A673 (cell line): ENCODE measurements at regions not wholly inside any gene's neighbourhood (a gene's known extent, or its start where the extent isn't known, plus 50 kb on each side); places are given as distances from the start of the nearest gene placed in this dataset.

Experiments
- BruUV-seq: library from RNA; stranded (reverse); fragments of 400-500 nt; replicated peaks from 2 replicates; lab custom pipeline; 2021; lab: Mats Ljungman, UMichigan
- CTCF ChIA-PET: fragments of 300-600 bp; sonication (Branson Sonifier 250); formaldehyde crosslinking; loops from one replicate; lab custom pipeline; 2022; ENCODE audit warnings: antibody characterized with exemption; lab: Charles Lee
- POLR2A ChIA-PET: fragments of 300-600 bp; sonication (Branson Sonifier 250); formaldehyde crosslinking; loops from one replicate; lab custom pipeline; 2022; ENCODE audit warnings: antibody characterized with exemption; ENCODE audit not compliant: low non-redundant PET; lab: Charles Lee
- DNase-seq: peaks from one replicate; pipeline ENCODE4 v3.0.0-alpha.2; 2015; ENCODE audit warnings: low spot score
- H3K27ac ChIP-seq: fragments of 200-600 bp; sonication (generic); 2 replicates; pipeline ENCODE4 v1.5.1; 2016; ENCODE audit warnings: mixed run types, low read depth, mild to moderate bottlenecking, mixed read lengths, antibody characterized with exemption, low read length; ENCODE audit not compliant: poor library complexity, severe bottlenecking
- H3K27me3 ChIP-seq: fragments of 200-600 bp; sonication (generic); replicated peaks from 2 replicates; pipeline ENCODE4 v1.6.1; 2017; ENCODE audit warnings: mixed run types, low read depth, mild to moderate bottlenecking, mixed read lengths, antibody characterized with exemption, low read length; ENCODE audit not compliant: insufficient read depth, poor library complexity
- H3K36me3 ChIP-seq: fragments of 200-600 bp; sonication (generic); 2 replicates; pipeline ENCODE4 v1.6.1; 2016; ENCODE audit warnings: mixed run types, mild to moderate bottlenecking, mixed read lengths, antibody characterized with exemption, low read length; ENCODE audit not compliant: insufficient read depth, poor library complexity, severe bottlenecking
- H3K4me1 ChIP-seq: fragments of 200-600 bp; sonication (generic); 2 replicates; pipeline ENCODE4 v1.6.1; 2017; ENCODE audit warnings: mixed run types, mild to moderate bottlenecking, mixed read lengths, antibody characterized with exemption, low read length; ENCODE audit not compliant: insufficient read depth, poor library complexity, severe bottlenecking
- H3K4me3 ChIP-seq: fragments of 200-600 bp; sonication (generic); 2 replicates; pipeline ENCODE4 v1.5.1; 2016; ENCODE audit warnings: low read depth, mixed run types, mild to moderate bottlenecking, mixed read lengths, low read length; ENCODE audit not compliant: poor library complexity, severe bottlenecking
- H3K9me3 ChIP-seq: fragments of 200-600 bp; sonication (generic); 2 replicates; pipeline ENCODE4 v1.6.1; 2016; ENCODE audit warnings: mixed run types, low read depth, mild to moderate bottlenecking, mixed read lengths, antibody characterized with exemption, low read length; ENCODE audit not compliant: poor library complexity, severe bottlenecking
- EZH2 ChIP-seq: fragments of 200-600 bp; sonication (generic); IDR thresholded peaks from 2 replicates; pipeline ENCODE4 v1.6.1; 2017; ENCODE audit warnings: borderline replicate concordance, low read depth, mild to moderate bottlenecking, mixed read lengths, antibody characterized with exemption, low read length; ENCODE audit not compliant: poor library complexity, severe bottlenecking
- intact Hi-C: fragments of 100-400 bp; cut with micrococcal nuclease; formaldehyde crosslinking; loops from one replicate; pipeline ENCODE4 v1.10.0; 2022; ENCODE audit not compliant: unreplicated experiment
- TF ChIP-seq, protein P1 (sequence below): fragments of 300-800, 200-600 bp; sonication (generic); conservative IDR thresholded peaks from 2 replicates; pipeline ENCODE4 v1.5.1; 2017; ENCODE audit warnings: low read depth, mild to moderate bottlenecking, antibody characterized with exemption, low read length, moderate library complexity, mixed read lengths

DNA sequence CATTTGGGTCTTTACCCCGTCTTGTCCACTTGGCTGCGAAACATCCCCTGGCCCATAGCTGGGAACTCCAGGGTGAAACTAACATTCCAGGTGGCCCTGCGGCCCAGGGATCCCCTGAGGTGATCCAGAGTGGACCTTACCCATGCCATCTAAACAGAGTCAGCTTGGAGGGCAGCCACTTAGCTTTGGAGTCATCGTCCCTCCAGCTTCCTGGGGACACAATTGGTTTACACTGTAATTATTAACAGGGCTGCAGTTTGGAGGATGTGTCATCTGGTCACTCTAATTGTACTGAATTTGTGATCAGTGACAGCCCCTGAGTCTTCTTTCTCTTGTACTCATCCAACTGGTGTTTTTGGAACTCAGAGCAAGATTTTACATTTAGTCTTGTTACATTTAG, 149.9 kb downstream of the ENGASE start:
- intact Hi-C loops: no loop called here
- DNase-seq: no peak
- H3K36me3 ChIP-seq: no peaks in the 10 kb centered on the region
- H3K4me3 ChIP-seq: no peak overlapping the region
- no peaks in the 10 kb centered on the region for H3K4me1 ChIP-seq
- H3K27ac ChIP-seq: no peak overlapping the region
- no TSS peak for BruUV-seq
- TF ChIP-seq, protein P1, sequence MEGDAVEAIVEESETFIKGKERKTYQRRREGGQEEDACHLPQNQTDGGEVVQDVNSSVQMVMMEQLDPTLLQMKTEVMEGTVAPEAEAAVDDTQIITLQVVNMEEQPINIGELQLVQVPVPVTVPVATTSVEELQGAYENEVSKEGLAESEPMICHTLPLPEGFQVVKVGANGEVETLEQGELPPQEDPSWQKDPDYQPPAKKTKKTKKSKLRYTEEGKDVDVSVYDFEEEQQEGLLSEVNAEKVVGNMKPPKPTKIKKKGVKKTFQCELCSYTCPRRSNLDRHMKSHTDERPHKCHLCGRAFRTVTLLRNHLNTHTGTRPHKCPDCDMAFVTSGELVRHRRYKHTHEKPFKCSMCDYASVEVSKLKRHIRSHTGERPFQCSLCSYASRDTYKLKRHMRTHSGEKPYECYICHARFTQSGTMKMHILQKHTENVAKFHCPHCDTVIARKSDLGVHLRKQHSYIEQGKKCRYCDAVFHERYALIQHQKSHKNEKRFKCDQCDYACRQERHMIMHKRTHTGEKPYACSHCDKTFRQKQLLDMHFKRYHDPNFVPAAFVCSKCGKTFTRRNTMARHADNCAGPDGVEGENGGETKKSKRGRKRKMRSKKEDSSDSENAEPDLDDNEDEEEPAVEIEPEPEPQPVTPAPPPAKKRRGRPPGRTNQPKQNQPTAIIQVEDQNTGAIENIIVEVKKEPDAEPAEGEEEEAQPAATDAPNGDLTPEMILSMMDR: no peak
- H3K9me3 ChIP-seq: no peaks in the 10 kb centered on the region
- ChIA-PET POLR2A (no interaction called here), CTCF (no interaction called here)
- H3K27me3 ChIP-seq: peaks cover 89% of the 10 kb centered on the region

DNA sequence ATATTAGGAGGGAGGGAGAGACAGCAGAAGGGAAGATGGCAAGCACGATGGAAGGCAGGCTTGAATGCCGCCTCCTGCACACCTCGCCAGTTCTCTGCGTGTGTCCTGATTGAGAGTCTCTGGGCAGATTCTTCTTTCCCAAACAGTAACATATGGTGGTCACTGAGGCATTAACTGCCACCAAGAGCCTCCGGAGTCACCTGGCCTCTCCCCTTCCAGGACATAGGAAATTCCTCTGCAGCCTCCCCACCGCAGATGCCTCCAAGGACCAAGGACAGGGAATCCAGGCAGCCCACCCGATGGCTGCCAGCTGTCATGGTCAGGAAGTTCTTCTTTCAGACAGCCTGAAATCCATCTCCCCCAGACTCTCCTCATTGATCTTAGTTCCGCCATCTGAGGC, 149.3 kb downstream of the ENGASE start:
- CTCF ChIA-PET: no interaction called here
- BruUV-seq: no TSS peak
- intact Hi-C loops: no loop called here

DNA sequence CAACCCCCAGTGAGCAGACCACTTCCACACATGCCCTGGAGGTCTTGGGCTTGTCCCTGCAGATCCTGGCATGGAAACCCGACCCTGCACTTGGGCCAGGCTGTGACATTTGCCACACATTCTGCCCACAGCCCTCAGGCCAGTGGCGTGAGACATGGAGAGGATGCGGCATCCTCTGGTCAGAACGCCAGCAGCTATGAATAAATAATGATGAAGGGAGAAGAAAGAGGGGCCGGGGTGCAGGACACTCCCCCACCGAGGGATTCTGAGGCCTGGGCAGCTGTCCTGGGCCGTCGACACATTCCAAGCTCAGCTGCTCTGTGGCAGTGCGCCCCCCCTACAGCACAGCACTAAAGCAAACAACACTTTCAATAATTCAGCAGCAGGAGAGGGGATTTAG, 148.8 kb downstream of the ENGASE start:
- Histone ChIP-seq H3K36me3 (no peaks in the 10 kb centered on the region), H3K27ac (no peak overlapping the region), H3K4me1 (no peaks in the 10 kb centered on the region), H3K27me3 (peaks cover 97% of the 10 kb centered on the region), H3K4me3 (no peak overlapping the region), H3K9me3 (no peaks in the 10 kb centered on the region)
- intact Hi-C loops: no loop called here
- CTCF ChIA-PET: no interaction called here
- TF ChIP-seq EZH2: no peak
- TF ChIP-seq, protein P1: no peak
- no peak for DNase-seq
- no TSS peak for BruUV-seq
- POLR2A ChIA-PET: no interaction called here

More for the DNA sequence above, 149.3 kb downstream of the ENGASE start:
- Histone ChIP-seq H3K27ac (no peak overlapping the region), H3K4me1 (no peaks in the 10 kb centered on the region), H3K4me3 (no peak overlapping the region), H3K27me3 (peaks cover 94% of the 10 kb centered on the region), H3K9me3 (no peaks in the 10 kb centered on the region), H3K36me3 (no peaks in the 10 kb centered on the region)
- TF ChIP-seq, protein P1: no peak
- no peak for TF ChIP-seq EZH2
- POLR2A ChIA-PET: no interaction called here
- no peak for DNase-seq
